GM20000 (cell line): ENCODE measurements at regions not wholly inside any gene's neighbourhood (a gene's known extent, or its start where the extent isn't known, plus 50 kb on each side); places are given as distances from the start of the nearest gene placed in this dataset.
A peak's percentile ranks its signal among the peaks of the same experiment; 100 is the strongest.

ENCODE experiments used
- DNase-seq: peaks from one replicate; pipeline ENCODE4 v3.0.0; 2012; ENCODE audit warnings: low spot score
- TF ChIP-seq, protein P1 (sequence below): IDR thresholded peaks from 2 replicates; pipeline ENCODE4 v1.5.1; 2012; ENCODE audit warnings: mild to moderate bottlenecking, control low read depth; ENCODE audit errors: extremely low read depth, missing control alignments

- TF ChIP-seq, protein P1, sequence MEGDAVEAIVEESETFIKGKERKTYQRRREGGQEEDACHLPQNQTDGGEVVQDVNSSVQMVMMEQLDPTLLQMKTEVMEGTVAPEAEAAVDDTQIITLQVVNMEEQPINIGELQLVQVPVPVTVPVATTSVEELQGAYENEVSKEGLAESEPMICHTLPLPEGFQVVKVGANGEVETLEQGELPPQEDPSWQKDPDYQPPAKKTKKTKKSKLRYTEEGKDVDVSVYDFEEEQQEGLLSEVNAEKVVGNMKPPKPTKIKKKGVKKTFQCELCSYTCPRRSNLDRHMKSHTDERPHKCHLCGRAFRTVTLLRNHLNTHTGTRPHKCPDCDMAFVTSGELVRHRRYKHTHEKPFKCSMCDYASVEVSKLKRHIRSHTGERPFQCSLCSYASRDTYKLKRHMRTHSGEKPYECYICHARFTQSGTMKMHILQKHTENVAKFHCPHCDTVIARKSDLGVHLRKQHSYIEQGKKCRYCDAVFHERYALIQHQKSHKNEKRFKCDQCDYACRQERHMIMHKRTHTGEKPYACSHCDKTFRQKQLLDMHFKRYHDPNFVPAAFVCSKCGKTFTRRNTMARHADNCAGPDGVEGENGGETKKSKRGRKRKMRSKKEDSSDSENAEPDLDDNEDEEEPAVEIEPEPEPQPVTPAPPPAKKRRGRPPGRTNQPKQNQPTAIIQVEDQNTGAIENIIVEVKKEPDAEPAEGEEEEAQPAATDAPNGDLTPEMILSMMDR, result no peak
- DNase-seq, result peak; percentile 17
Measured at GRCh38 chr6:135651964-135652755, 154.6 kb upstream of the AHI1 start.

DNA sequence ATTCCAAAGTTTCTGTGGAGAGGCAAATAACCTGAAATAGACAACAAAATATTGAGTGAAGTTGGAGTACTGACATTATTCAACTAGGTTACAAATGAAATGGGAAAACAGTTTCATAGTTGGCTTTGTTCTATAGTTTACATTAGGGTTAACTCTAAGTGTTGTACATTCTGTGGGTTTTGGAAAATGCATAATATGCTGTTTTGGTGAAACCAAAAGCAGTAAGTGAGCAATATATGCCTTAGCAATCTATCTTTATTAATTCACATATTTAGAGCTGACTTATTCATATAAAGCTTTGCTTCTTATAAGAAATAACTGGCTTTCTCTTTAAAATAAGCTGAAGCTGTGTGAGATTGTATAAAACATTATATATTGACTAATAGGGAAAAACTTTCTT lies 157.5 kb upstream of the AHI1 start:
- no peak for DNase-seq
- TF ChIP-seq, protein P1, result no peak

DNA sequence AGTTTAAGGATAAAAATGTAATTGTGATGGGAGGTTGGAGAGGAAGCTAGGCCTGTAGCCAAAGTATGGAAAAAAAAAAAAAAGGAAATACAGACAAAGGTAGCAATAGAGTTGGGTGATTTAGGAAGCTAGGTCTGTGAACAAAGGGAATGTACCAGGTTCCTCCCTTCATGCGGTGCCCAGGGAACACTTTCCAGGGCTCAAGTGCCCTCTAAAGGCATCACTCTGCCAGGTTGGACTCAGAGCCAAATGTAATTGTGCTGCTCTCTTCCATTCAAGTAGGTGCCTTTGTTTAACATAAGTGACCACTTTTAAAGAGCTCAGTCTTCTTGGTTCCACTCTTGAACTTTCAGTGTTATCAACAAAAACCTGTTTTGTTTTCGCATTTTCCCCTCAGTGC lies 159.7 kb upstream of the AHI1 start:
- DNase-seq, result no peak
- TF ChIP-seq, protein P1, result no peak

DNA sequence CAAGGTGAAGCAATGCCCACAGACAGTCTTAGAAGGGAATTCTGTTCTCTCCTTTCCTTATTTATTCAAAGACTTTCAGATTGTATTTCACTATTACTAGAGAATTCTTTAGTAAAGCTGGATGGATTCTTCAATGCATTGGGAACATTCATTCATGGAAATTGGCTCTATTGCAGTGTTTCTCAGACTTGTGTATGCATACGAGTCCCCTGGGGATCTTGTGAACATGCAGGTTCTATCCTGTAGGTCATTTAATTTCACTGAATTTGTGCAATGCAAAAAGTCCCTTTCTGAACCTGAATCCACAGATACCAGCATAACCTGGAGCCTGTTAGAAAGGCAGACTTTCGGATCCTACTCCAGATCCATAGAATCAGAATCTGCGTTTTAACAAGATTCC lies 160.9 kb upstream of the AHI1 start:
- TF ChIP-seq, protein P1, result no peak
- DNase-seq, result no peak

DNA sequence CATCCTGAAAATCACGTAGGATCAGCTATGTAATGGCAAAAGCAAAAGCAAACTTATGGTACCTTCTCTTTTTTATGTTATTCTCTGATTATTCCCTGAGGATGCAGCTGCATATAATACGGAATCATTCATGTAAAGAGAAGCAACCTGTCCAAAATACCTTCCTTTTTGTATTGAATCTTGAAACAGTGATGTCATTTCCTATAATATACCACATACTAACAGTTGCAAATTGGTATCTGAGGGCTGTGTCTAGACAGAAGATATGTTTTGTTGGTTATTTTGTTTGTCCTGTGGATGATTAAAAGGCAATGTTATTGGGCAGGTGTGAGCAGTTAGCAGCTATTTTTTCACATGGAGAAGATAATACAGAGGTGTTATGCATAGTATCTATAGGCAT lies 161.4 kb upstream of the AHI1 start:
- peak; percentile 10 for DNase-seq
- TF ChIP-seq, protein P1, result no peak

DNA sequence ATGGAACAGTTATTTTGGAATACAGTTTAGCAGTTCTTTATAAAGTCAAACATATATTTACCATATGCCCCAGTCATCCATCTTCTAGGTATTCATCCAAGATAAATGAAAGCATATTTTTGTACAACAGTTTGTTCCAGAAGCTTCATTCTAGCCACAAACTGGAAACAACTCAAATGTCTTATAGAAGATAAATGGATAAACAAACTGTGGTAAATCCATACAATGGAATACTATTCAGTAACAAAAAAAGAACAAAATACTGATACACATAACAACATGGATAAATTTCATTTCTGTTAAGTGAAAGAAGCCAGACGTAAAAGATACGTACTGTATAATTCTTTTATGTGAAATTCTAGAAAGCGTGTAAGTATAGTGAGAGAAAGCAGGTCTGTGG lies 167.0 kb upstream of the AHI1 start:
- DNase-seq, result no peak
- TF ChIP-seq, protein P1, result no peak

- DNase-seq, result no peak
Measured at GRCh38 chr6:135665935-135666334, 168.4 kb upstream of the AHI1 start.

More at GRCh38 chr6:135665935-135666334, 168.4 kb upstream of the AHI1 start:
- TF ChIP-seq, protein P1, result no peak
